ENCODE measurements at regions not wholly inside any gene's neighbourhood (a gene's known extent, or its start where the extent isn't known, plus 50 kb on each side); places are given as distances from the start of the nearest gene placed in this dataset.

DNA sequence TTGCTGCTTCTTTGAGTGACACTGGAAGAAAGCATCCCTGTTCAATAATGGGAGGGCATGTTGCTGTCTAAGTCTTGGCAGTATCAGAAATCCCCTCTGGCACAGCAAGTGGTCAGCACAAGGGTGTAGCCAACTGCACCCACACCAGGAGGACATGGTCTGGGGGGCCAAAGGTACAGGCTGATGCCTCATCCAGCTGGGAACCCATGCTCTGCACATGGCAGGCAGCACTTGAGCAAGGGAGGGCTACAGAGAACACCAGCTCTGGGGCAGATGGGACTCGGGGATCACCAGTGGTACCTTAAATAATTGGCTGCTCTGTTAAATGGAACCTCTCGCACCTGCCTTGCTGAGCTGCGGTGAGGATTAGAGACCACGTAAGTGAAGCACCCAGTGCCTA is 265.2 kb downstream of the SYK start:
- DNase-seq, result no peak
- TF ChIP-seq POLR2A (IDR thresholded peaks at IDR 0.05; ENCODE audit: low read length), result no peak
- no peak for TF ChIP-seq GATA1 (IDR thresholded peaks at IDR 0.05; ENCODE audit: low read depth, low read length)

DNA sequence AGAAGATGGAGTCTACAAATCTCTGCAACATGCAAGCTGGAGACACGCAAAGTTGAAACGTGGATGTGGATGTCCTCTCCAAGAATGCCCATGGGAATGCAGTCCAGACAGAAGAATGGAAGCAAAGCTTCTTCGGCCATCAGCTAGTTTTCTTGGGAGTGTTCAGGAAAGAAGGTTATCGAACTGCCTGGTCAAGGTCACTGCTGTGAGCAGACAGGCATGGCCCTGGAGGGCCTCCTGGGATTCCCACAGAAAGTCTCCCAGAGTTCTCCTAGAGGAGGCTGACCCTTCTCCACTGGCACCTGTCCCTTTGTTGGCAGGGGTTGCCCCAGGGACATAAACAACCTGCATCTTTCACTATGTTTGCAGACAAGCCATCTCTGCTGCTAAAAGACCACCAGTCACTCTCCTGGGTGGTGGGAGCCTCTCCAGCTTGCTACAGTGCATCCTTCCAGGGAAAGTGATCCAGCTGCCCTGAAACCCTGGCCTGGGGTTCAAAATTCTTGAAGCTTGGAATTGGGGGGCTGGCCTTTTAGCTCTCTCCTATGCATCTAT is 265.8 kb downstream of the SYK start:
- TF ChIP-seq GATA1 (IDR thresholded peaks at IDR 0.05; ENCODE audit: low read depth, low read length), result no peak
- TF ChIP-seq POLR2A (IDR thresholded peaks at IDR 0.05; ENCODE audit: low read length), result no peak
- no peak for DNase-seq

DNA sequence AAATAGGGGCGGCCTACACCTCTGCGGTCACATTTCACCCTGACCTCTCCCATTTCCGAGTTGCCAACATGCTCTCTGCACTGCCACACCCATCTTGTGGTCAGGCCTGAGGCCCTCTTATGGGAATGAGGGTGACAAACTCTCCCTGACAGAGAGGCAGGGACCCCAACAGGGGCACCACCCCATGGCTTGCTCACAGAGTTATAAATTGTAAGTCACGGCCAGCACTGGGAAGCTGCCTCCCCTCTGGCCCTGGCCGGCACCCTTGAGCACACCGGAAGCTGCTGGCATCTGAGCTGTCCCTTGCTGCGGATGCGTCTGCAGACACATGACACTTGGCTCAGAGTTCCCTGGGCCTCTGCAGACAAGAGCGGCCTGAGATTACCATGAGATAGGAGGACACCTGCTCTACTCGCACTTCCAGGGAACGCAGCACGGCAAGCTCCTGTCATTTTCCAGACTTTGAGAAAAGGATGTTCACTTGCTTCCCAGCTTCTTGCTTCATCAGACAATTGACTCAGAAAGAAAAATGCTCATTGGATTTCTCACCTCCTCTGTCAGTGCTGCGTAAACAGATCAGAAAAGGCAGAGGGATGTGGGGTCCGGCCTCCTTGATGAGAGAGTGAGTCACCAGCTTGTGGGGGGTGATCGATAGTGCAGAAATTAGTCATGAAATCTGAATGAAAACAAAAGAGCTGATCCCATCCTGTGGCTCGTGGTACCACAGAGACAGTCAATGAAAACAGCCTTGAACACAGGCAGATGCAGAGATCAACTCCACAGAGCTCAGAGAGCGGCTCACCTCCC is 269.8 kb downstream of the SYK start:
- TF ChIP-seq GATA1 (IDR thresholded peaks at IDR 0.05; ENCODE audit: low read depth, low read length) (no peak), POLR2A (IDR thresholded peaks at IDR 0.05; ENCODE audit: low read length) (no peak)
- no peak for DNase-seq

DNA sequence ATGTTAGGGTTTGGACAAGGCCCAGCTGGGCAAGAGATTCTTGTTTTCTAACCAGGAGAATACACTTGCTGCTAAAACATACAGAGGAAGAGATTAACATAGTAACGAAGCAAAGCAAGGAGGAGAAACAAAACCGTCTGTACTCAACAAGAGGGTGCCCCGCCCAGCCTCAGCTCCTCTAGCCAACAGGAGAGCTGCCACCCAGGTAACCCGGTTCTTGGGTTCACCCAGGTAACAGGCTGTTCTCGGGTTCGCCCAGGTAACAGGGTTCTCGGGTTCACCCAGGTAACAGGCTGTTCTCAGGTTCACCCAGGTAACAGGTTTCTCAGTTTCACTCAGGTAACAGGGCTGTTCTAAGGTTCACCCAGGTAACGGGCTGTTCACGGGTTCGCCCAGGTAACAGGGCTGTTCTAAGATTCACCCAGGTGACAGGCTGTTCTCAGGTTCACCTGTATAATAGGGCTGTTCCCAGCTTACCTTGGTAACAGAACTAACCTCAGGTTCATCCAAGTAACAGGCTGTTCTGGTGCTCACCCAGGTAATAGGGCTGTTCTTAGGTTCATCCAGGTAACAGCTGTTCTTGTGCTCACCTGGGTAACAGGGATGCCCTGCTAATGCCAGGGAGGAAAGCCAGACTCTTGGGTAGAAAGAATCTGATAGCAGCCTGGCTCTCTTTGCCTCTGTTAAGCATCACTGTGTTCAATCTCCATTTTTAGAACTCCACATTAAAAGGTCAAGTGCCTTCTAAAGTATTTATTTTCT is 271.6 kb downstream of the SYK start:
- no peak for DNase-seq
- TF ChIP-seq GATA1 (IDR thresholded peaks at IDR 0.05; ENCODE audit: low read depth, low read length) (no peak), POLR2A (IDR thresholded peaks at IDR 0.05; ENCODE audit: low read length) (no peak)

DNA sequence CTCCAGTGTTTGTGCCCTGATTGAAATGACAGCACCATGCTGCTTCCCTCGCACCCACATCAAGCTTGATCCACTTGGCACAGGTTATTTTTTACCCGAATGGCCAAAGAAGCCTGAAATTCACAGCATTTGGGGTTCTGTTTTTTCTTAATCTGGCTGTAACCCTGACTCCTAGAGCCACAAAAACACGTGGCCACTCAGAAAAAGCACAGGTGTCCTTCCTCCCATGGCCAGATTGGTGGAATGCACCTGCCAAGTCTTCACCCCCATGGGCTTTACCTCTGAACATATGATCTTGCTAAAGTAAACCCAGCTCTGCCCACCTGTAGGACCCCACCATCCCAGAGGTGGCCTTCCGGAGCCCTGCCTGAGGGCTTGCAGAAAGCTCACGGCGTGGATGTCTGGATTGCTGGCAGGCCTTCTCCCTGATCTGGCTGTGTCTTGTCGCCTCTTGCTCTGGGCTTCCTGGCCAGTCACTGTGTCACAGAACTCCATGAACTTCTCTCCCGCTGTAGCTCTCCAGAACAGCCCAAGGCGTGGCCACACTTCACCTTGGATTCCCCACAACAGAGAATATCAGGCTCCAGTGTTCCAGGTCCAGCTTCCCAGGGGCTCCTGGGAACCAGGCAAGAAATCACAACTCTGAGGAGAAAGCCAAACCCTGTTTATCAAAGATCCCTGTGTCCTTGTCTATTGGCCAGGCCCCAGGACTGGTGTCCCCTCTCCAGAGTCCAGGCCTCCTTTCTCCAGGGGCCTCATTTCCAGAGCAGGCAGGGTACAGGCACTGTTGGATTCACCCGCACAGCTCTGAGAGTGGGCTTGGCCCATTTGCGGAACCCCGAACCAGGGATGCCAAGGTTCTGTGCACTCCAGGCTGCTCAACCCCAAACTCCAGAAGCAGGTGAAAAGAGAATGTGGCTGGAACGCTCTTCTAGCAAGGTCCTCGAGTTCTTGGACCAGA is 272.5 kb downstream of the SYK start:
- no peak for DNase-seq

DNA sequence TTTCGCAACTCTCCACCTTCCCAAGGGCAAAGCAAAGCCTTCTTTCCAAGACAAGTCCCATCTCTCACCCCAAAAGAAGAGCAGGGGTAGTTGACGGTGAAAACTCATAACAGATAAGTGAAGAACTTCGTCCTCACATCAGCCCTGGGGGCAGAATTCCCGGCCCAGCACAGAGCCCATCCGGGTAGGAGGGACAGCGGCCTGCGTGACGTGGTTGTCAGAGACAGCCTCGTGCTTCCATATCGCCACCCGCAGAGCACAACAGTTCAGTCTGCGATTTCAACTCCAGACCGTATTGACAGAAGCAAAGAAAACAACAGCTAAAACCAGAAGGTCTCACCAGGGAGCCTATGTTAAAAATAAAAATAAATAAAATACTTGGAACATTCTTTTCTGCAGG is 273.2 kb downstream of the SYK start:
- DNase-seq, result no peak
- TF ChIP-seq POLR2A (IDR thresholded peaks at IDR 0.05; ENCODE audit: low read length) (no peak), GATA1 (IDR thresholded peaks at IDR 0.05; ENCODE audit: low read depth, low read length) (no peak)

More for the DNA sequence above, 272.5 kb downstream of the SYK start:
- TF ChIP-seq POLR2A (IDR thresholded peaks at IDR 0.05; ENCODE audit: low read length), result no peak
- no peak for TF ChIP-seq GATA1 (IDR thresholded peaks at IDR 0.05; ENCODE audit: low read depth, low read length)

DNA sequence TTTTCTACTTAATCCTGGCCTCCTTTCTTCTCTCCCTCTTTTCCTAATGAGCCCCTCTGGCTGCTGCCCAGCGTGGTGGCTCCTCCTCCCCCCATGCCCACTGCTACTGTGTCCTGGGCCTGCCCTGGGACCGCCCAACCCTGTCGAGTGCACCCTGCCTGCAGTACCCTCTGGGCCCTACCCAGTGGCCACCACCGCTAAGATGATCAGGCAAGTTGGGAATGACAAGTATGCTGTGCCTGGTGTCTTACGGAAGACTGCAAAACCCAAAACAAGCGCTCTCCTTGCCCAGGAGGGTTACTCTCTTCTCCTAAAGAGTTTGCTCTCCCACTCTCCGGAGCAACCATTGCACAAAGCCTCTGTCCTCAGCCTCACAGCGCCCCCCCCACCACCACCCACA is 273.7 kb downstream of the SYK start:
- TF ChIP-seq POLR2A (IDR thresholded peaks at IDR 0.05; ENCODE audit: low read length) (no peak), GATA1 (IDR thresholded peaks at IDR 0.05; ENCODE audit: low read depth, low read length) (no peak)
- no peak for DNase-seq

DNA sequence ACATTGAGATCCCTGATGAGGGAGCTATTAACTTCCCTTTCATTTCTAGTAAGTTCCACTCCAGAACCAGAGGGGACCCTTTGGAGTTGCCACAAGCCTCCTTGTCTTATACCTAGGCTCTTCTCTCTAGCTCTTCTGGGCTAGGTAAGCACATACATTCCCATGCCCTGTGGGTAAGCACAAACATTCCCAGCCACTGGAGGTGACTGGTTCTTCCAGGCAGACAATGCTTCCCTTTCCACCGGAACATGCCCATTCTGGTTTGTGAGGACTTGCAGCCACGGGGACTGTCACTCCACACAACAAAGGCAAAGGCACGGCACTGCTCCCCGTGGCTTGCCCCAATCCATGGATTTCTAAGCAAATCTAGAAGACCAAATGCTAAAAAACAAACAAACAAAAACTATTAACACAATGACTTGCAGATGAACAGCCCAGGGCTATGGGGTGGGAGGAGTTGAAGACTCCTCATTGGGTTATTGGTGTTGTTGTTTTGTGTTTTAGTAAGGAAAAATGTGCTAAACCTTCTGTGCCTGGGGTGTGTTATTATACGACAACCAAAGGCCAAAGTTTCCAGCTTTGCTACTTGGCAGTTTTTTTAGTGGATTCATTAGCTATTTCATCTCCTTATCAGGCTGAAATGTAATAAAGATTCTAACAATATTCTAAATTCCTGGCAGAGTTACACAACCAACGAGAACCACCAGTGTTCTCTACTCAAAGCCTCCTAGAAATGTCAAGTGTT is 276.2 kb downstream of the SYK start:
- TF ChIP-seq GATA1 (IDR thresholded peaks at IDR 0.05; ENCODE audit: low read depth, low read length), result no peak
- TF ChIP-seq POLR2A (IDR thresholded peaks at IDR 0.05; ENCODE audit: low read length), result no peak

DNA sequence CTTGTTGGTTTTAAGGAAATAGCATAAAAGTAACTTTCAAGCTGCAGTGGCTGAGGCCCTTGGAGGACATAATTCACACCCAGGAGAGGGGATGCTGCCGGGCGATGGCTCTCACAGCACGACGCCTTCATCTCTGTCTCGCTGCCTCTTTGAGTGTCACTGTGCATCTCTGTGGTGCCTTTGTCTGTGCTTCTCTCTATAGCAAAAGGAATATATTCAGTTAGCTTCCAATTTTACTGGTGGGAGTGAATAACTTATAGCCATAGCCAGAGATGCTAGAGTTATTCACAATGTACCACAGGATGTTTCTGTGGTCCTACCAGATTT is 276.7 kb downstream of the SYK start:
- TF ChIP-seq GATA1 (IDR thresholded peaks at IDR 0.05; ENCODE audit: low read depth, low read length) (no peak), POLR2A (IDR thresholded peaks at IDR 0.05; ENCODE audit: low read length) (no peak)
- no peak for DNase-seq

More for the DNA sequence above, 276.2 kb downstream of the SYK start:
- DNase-seq, result no peak

DNA sequence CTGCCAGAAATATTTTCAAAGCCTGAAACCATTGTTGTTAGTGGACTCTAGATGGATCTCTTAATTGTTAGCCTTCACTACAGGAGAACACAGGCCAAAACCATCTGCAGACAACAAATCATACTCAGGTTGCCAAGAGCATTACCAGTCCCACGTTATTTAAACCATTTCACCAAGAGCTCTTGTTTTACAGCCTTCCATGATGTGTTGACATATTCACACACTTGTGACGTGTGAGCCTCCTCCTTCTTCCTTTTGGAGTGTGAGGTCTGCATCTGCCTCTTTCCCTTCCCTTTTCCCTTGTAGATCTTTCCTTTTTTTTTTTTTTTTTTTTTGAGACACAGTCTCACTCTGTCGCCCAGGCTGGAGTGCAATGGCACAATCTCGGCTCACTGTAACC is 279.0 kb downstream of the AUH start:
- TF ChIP-seq POLR2A (IDR thresholded peaks at IDR 0.05; ENCODE audit: low read length), result no peak
- no peak for TF ChIP-seq GATA1 (IDR thresholded peaks at IDR 0.05; ENCODE audit: low read depth, low read length)
- no peak for DNase-seq

DNA sequence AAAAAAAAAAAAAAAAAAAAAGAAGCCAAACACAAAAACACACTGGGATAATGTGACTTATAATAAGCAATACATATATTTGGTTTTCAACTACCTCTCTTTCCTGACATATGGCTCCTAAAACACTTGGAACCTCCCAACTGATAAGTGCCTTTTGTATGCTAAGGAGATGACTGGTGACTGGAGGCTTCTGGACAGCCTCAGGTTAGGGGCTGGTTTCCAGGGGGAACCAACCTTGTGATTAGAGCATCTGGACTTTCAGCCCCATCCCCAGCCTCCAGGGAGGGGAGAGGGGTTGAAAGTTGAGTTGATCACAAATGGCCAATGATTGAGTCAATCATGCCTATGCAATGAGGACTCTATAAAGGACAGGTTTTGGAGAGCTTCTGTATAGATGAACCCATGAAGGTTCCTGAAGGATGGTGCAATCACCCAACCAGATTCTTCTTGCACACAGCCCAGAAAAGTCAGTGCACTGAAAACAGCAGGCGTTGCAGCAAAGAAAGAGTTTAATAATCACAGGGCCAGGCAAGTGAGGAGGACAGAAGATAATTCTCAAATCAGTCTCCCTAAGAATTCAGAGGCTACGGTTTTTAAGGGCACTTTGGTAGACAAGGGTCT is 276.7 kb downstream of the AUH start:
- no peak for DNase-seq
- TF ChIP-seq GATA1 (IDR thresholded peaks at IDR 0.05; ENCODE audit: low read depth, low read length) (no peak), POLR2A (IDR thresholded peaks at IDR 0.05; ENCODE audit: low read length) (no peak)

DNA sequence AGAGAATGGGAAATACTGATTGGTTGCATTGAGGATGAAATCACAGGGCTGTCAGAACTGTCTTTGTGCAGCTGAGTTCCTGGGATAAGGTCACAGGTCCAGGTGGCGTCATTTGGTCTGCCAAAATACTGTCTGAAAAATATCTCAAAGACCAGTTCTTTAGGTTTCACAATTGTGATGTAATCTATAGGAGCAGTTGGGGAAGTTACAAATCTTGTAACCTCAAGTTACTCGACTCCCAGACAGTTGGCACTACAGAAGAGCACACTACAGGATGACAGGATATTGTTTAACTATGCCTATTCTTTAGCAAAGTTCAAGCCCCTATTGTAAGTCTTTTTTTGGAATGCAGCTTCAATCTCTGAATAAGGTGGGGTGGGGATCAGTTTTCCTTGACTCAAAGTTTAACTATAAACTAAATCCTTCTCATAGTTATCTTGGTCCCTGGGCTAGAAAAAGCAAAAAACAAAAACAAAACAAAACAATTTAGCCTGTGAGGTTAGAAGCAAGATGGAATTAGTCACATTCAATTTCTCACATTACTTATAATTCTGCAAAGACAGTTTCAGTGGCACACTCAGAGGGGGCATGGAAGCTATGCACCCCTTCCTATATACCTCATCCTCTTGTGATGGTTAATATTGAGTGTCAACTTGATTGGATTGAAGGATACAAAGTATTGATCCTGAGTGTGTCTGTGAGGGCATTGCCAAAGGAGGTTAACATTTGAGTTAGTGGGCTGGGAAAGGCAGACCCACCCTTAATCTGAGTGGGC is 276.0 kb downstream of the AUH start:
- TF ChIP-seq POLR2A (IDR thresholded peaks at IDR 0.05; ENCODE audit: low read length) (no peak), GATA1 (IDR thresholded peaks at IDR 0.05; ENCODE audit: low read depth, low read length) (no peak)
- no peak for DNase-seq
